Activated effector memory CD4-positive, alpha-beta T cell treated with anti-CD3 and anti-CD28 coated beads, Interleukin-2, amount 50 U/mL, for 16 hours (primary cell): ENCODE measurements at regions not wholly inside any gene's neighbourhood (a gene's known extent, or its start where the extent isn't known, plus 50 kb on each side); places are given as distances from the start of the nearest gene placed in this dataset.
"Not testable (repeated sequence)": the region's sequence is repeated elsewhere in the genome, so short reads cannot be mapped to it uniquely, and the experiment has no call there.

Experiments
- DNase-seq: peaks from one replicate; pipeline ENCODE4 v3.0.0-alpha.2; 2020

GRCh38 chr12:41656454-41656853, 468.3 kb downstream of the PDZRN4 start:
- DNase-seq, result no peak

GRCh38 chr12:41653386-41654326, 465.5 kb downstream of the PDZRN4 start:
- no peak for DNase-seq

GRCh38 chr12:41652981-41653380, 464.9 kb downstream of the PDZRN4 start:
- no peak for DNase-seq

- DNase-seq, result no peak
These were observed 457.5 kb downstream of the PDZRN4 start for GRCh38 chr12:41645624-41646023.

- not testable (repeated sequence) for DNase-seq
These were observed 454.7 kb downstream of the PDZRN4 start for GRCh38 chr12:41642808-41643207.

GRCh38 chr12:41636653-41637052, 448.5 kb downstream of the PDZRN4 start:
- DNase-seq, result no peak

GRCh38 chr12:41635626-41636364, 447.7 kb downstream of the PDZRN4 start:
- DNase-seq, result no peak

GRCh38 chr12:41634091-41634490, 446.0 kb downstream of the PDZRN4 start:
- DNase-seq, result no peak

- DNase-seq, result no peak
These were observed 441.5 kb downstream of the PDZRN4 start for GRCh38 chr12:41629611-41630010.

GRCh38 chr12:41627476-41627875, 439.4 kb downstream of the PDZRN4 start:
- DNase-seq, result no peak

GRCh38 chr12:41624571-41624970, 436.5 kb downstream of the PDZRN4 start:
- no peak for DNase-seq
